ENCODE measurements at regions not wholly inside any gene's neighbourhood (a gene's known extent, or its start where the extent isn't known, plus 50 kb on each side); places are given as distances from the start of the nearest gene placed in this dataset.
"Not testable (repeated sequence)": the region's sequence is repeated elsewhere in the genome, so short reads cannot be mapped to it uniquely, and the experiment has no call there.

GRCh38 chr2:77721593-77721992 lies 199.4 kb upstream of the LRRTM4 start:
- DNase-seq (ENCODE audit: low spot score), result no peak

GRCh38 chr2:77725045-77725444 lies 202.9 kb upstream of the LRRTM4 start:
- DNase-seq (ENCODE audit: low spot score), result no peak

- DNase-seq (ENCODE audit: low spot score), result not testable (repeated sequence)
These were observed 212.6 kb upstream of the LRRTM4 start for GRCh38 chr2:77734662-77735340.

- no peak for DNase-seq (ENCODE audit: low spot score)
These were observed 215.1 kb upstream of the LRRTM4 start for GRCh38 chr2:77737236-77737635.

GRCh38 chr2:77746780-77747179 lies 224.6 kb upstream of the LRRTM4 start:
- no peak for DNase-seq (ENCODE audit: low spot score)

GRCh38 chr2:77753710-77754345 lies 231.7 kb upstream of the LRRTM4 start:
- not testable (repeated sequence) for DNase-seq (ENCODE audit: low spot score)

GRCh38 chr2:77767388-77768076 lies 245.4 kb upstream of the LRRTM4 start:
- no peak for DNase-seq (ENCODE audit: low spot score)

- DNase-seq (ENCODE audit: low spot score), result no peak
These were observed 246.3 kb upstream of the LRRTM4 start for GRCh38 chr2:77768508-77768907.

GRCh38 chr2:77778917-77779316 lies 256.7 kb upstream of the LRRTM4 start:
- DNase-seq (ENCODE audit: low spot score), result no peak

- not testable (repeated sequence) for DNase-seq (ENCODE audit: low spot score)
These were observed 271.3 kb upstream of the LRRTM4 start for GRCh38 chr2:77793500-77793899.

- no peak for DNase-seq (ENCODE audit: low spot score)
These were observed 274.2 kb upstream of the LRRTM4 start for GRCh38 chr2:77796397-77796796.

- no peak for DNase-seq (ENCODE audit: low spot score)
These were observed 274.9 kb upstream of the LRRTM4 start for GRCh38 chr2:77797088-77797487.

- no peak for DNase-seq (ENCODE audit: low spot score)
These were observed 278.2 kb upstream of the LRRTM4 start for GRCh38 chr2:77800410-77800809.

- DNase-seq (ENCODE audit: low spot score), result no peak
These were observed 285.5 kb upstream of the LRRTM4 start for GRCh38 chr2:77807531-77808215.

GRCh38 chr2:77808599-77808998 lies 286.4 kb upstream of the LRRTM4 start:
- DNase-seq (ENCODE audit: low spot score), result no peak

- DNase-seq (ENCODE audit: low spot score), result no peak
These were observed 291.4 kb upstream of the LRRTM4 start for GRCh38 chr2:77813599-77813998.

GRCh38 chr2:77816618-77817017 lies 294.4 kb upstream of the LRRTM4 start:
- DNase-seq (ENCODE audit: low spot score), result no peak

- no peak for DNase-seq (ENCODE audit: low spot score)
These were observed 296.0 kb upstream of the LRRTM4 start for GRCh38 chr2:77818186-77818585.

GRCh38 chr2:77823028-77823427 lies 300.9 kb upstream of the LRRTM4 start:
- DNase-seq (ENCODE audit: low spot score), result no peak

- DNase-seq (ENCODE audit: low spot score), result no peak
These were observed 308.9 kb upstream of the LRRTM4 start for GRCh38 chr2:77831060-77831459.

GRCh38 chr2:77831471-77831870 lies 309.3 kb upstream of the LRRTM4 start:
- no peak for DNase-seq (ENCODE audit: low spot score)

GRCh38 chr2:77831898-77832297 lies 309.7 kb upstream of the LRRTM4 start:
- DNase-seq (ENCODE audit: low spot score), result no peak
